ENCODE measurements at regions not wholly inside any gene's neighbourhood (a gene's known extent, or its start where the extent isn't known, plus 50 kb on each side); places are given as distances from the start of the nearest gene placed in this dataset.

DNA sequence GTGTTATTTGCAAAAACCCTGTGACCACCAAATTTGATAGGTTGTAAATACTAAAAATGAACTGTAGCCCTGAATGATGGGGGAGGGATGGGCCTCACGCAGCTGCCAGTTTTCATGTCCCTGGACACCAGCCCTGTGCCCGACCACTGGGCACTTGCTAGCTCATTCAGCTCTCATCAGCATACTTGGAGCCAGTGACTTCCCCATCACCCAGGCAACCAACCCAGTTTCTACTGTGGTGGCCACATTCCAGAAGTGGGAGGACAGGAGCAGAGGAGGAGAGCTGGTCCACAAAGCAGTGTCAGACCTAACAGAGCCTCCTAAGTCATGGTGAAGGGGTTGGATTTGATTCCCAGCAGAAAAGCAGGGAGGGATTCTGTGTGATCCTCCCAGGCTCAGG is 128.2 kb downstream of the CPEB2 start:
- DNase-seq (ENCODE audit: low read depth in 2 of 2): no peak

DNA sequence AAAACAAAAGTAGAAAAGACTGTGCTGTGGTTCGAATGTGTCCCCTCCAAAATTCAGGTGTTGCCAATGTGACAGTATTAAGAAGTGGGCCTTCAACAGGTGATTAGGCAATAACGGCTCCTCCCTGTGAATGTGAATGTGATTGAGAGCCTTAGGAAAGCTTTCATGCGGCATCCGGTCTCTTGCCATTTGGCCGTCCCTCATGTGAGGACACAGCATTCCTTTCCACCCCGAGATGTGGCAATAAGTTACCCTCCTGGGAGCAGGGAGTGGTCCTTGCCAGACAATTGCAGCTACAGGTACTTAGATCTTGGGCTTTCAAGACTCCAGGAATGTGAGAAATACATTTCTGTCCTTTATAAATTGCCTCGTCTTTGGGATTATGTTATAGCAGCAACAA is 129.3 kb downstream of the CPEB2 start:
- DNase-seq (ENCODE audit: low read depth in 2 of 2): no peak

DNA sequence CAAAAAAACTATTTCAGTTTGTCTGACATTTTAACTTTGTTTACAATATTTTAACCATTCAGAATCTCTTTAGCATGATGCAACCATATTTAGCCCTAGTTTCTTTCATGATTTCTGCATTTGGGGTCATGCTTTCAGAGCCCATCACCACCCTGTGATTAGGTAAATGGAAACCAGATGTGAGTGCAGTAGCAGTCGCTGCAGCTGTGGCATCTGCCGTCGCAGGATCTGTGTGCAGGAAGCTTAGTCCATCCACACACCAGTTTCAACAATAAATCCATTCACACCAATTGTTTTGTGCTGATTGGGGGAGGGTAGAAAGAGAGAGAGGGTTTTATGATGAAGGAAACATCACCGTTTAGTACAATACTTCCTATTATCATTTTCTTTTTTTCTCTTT is 130.5 kb downstream of the CPEB2 start:
- no peak for DNase-seq (ENCODE audit: low read depth in 2 of 2)

DNA sequence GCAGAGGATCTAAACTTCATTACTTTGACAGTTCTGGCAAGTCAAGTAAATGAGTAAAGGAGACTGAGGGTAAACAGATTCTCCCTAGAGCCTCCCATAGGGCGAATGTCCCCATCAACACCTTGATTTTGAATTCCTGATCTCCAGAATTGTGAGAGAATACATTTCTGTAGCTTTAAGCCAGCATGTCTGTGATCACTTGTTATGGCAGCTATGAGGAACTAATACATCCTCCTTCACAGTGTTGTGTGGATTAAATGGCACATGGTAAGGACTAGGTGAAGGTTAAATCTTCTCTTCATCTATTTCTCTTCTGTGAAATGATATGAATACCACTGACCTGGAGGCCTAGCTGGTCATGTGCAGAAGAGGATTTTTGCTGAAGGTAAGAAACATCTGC is 137.3 kb downstream of the CPEB2 start:
- DNase-seq (ENCODE audit: low read depth in 2 of 2): no peak

DNA sequence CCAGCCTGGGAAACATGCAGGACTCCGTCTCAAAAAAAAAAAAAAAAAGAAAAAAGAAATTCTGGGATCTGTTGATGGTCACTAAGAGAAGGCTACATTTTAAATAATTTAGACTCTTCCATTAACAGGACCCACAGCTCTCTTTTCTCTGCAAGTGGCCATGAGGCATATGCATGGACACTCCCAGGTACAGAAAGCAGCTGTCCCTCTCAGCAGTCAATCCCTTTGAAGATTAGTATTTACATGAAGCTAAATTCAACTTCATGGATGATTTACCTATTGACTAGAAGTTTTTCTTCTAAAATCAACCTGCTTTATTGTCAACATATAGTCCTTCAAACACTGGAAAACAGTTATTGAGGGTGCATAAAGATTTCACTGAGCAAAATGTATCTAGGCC is 139.9 kb downstream of the CPEB2 start:
- DNase-seq (ENCODE audit: low read depth in 2 of 2): no peak

DNA sequence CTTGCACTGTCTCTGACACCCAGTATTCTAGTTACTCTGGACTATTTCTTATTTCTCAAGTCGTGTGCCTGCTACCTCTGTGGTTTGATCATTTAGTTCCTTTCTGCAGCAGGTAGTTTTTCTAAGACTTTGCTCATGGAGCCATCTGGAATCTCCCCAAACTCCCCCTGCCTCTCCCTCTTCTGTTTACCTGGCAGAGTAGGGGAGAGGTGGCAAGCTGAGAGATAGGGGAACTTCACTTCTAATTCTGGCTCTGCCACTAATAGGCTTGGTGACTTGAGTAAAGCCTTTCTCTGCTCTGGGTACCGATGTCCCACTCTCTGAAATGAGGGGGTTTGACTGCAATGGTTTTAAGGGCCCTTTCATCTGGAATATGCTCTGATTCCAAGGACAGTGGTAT is 141.3 kb downstream of the CPEB2 start:
- DNase-seq (ENCODE audit: low read depth in 2 of 2): no peak

DNA sequence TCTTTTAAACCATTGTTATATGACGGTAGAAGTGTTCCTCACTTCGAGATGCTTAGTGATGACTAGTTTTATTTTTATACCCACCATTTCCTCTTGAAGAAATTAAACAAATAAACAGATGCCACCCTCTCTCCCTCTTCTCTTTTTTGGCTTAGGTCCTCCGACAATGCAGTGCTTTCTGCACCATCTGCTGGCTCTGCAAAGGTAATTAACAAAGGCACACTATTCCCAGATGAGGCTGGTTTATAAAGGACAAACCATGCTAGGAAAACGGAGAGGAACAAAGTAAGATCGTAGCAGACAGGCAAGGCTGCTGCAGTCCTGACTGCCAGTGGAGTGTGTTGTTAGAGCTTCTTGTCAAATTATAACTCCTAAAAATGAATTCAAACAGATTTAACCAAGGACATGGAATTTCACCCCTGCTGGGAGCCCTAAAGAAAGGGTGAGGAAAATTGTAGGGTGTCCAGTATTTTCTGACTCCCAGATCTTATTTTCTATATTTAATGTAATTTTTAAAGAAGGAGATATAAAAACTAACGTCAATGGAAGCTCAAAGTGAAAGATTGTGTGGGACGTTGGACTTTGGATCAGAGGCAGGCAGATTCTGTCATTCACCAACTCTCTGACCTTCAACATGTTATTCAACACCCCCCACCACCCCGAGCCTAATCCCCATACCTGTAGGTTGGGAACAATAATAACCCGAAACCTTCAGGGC is 142.1 kb downstream of the CPEB2 start:
- no peak for DNase-seq (ENCODE audit: low read depth in 2 of 2)

DNA sequence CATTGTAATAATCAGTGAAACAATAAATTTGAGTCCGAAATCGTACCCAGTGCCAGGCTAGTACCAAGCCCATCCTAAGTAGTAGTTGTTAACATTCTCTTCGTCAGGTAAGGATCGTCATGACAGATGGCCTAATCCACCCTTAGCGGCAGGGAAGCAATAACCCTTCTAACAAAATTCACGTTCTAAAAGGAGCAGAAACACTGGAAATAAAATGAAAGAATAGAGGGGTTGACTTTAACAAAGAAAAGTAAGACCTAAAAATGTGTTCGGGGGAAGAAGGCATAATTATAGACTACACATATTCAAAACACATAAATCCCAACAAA is 142.7 kb downstream of the CPEB2 start:
- no peak for DNase-seq (ENCODE audit: low read depth in 2 of 2)

DNA sequence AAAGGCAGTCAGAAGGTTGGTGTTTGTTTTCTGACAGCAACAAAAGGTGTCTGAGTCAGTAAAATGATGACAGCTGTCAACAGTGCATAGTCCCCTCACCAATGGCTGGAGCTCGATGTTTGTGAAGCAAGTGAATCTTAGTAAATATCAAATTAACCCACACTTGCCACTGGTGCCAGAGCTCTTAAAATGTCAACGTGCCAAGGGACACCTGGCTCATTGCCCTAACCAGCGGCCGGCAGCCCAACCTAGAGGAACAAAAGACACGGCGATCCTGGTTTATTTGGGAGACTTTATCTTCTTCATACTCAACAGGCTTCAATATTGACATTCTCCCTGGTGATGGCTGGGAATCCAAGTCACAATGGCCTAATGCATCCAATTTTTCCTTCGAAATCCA is 143.4 kb downstream of the CPEB2 start:
- DNase-seq (ENCODE audit: low read depth in 2 of 2): no peak

DNA sequence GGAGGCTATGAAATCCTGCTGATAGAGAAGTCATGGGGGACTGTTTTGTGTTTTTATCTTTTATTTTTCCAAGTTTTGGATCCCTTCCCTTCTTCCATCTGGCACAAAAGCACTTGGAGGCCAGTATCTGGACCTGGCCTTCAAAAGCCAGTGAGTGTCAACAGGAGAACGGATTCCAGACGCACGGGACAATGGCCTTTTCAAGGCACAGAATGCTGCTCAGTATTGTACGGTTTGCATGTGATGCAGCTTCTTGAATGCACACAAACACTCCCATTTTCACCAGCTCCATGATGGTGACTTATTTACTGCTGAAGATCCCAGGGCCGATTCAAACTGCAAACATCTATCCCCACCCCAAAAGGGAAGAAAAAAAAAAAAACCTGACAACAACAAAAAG is 145.4 kb downstream of the CPEB2 start:
- DNase-seq (ENCODE audit: low read depth in 2 of 2): no peak

DNA sequence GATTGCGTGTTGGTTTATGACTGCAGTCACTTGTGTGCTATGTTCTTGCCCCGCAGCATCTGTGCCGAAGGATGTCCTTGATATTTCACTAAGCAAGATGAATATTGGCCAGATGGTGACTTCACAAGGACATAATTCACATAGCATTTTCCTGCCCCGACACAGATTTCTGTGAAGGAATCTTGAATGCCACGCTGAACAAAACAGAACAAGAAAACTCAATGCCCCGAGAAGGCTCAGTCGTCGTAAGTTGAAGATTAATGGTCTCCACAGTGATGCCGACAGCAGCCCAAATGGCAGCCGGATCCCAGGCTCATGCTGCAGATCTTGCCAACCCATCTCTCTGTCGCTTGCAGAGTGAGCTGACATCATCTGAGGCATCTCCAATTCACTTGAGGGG is 145.9 kb downstream of the CPEB2 start:
- DNase-seq (ENCODE audit: low read depth in 2 of 2): no peak

DNA sequence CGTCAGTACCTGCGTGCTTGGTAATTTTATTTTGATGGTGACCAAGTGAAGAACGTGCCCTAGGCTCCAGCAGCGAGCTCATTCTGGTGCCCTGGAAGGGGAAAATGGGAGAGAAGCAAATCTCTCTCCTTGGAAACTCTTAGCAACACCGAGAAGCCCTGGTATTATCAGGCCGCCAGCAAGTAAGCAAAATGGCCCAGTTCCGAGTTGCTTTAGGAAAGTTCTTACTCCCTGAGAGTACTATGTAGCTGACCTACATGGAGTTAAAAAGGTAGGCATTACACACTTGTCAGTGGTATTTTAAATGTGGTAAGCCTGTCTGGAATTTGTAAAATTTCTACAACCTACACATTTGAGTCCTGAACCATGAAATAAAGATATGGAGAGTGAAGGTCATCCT is 146.4 kb downstream of the CPEB2 start:
- no peak for DNase-seq (ENCODE audit: low read depth in 2 of 2)

DNA sequence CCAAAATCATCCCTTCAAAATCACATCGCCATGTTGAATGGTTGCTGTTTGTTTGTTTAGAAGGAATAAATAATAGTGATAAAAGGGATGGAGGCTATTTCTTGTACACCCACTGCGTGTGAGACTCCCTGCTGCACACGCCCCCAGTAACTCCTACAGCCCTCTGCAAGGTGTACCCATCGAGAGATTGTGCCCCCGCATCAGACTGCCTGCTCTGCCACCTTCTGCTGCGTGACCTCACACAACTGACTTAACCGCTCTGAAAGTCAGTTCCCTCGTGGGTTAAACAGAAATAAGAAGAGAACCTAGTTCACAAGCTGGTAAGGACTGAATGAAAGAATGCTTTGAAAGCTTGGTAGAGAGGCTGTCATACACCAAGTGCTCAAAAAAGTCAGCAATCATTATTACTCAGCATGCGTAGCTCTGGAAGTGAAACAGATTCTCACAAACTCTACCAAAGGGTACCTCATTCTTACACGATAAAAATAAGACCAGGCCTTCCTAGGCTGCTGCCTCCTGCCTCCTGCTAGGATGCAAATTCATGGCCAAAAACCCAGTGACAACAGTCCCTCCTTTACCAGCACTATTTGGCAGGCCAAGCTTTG is 147.1 kb downstream of the CPEB2 start:
- DNase-seq (ENCODE audit: low read depth in 2 of 2): no peak

DNA sequence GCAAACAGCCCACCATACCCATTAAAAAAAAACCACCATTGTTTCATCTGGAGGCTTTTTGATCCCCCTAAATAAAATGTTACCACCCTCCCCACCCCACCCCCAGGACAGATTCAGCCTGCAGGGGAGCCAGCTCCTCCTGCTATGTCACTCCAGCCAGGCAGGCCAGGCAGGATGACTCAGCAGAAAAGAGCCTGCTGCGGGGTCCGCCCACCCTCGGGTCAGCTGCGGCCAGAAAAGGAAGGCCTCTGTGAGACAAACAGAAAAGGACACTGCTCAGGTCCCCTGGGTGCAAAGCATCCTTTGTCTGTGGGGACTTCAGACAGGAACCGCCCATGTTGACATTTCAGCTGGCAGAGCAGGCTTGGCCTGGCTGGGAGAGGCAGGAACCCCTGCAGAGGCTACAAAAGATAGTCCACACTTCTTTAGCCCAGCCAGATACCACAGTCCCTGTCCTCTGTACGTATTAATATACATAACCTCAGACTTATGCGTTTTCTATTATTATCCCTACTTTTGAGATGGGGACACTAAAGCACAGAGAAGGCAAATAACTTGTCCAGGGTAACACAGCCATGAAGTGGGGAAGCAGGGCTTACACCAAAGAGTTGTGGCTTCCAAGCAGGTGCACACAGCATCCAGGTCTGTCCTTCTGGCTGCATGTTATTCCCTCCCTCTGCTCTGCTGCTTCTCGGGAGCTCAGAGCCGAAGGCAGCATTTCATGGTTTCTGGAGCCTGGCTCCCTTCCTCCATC is 147.7 kb downstream of the CPEB2 start:
- DNase-seq (ENCODE audit: low read depth in 2 of 2): no peak

DNA sequence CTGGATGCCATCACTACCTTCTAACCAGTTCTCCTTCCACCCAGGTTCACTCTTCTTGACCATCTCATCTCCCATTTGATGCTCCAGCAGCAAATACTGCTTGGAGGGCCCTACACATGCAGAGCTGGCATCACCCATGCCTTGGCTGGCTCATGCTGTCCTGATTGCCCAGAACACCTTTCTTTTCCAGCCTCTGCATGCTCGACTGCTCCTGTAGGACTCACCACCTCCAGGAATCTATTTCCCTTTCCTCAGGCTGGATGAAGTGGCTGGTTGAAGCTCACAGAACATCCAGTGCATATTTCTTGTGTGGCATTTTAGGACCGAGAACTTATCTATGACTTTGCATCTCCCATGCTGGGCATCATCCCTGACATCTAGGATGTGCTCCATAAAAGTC is 148.3 kb downstream of the CPEB2 start:
- DNase-seq (ENCODE audit: low read depth in 2 of 2): no peak

DNA sequence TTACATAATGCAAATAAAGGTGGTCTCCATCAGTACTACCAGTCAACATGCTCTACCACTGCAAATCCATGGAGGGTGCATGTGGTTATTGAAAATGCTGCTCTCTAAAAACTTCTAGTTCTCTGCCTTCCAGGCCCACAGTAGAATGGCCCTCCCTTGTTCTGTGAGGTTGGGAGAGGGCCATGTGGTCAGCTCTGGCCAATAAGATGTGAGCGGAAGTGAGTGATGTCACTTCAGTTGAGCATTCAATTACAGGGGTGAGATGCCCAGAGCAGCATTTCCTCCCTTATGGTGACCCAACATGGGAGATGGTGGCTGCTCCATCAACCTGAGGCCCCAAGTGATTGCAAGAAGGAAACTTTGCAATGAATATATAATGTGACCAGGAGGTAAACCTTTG is 148.8 kb downstream of the CPEB2 start:
- no peak for DNase-seq (ENCODE audit: low read depth in 2 of 2)

DNA sequence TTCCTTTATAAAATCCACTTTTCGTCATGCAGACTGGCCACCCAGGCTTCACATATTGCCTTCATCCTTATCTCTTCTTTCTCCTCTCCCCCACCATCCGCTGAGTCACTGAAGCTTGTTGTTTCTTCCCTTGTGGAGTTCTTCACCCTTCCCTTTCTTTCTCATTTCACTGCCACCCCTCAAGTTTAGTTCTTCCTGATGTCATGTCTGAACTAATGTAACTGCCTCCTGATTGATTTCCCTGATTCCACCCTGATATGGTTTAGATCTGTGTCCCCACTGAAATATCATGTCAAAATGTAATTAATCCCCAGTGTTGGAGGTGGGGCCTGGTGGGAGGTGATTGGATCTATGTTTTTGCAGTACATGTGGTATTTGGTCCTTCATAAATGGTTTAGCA is 151.4 kb downstream of the CPEB2 start:
- no peak for DNase-seq (ENCODE audit: low read depth in 2 of 2)

DNA sequence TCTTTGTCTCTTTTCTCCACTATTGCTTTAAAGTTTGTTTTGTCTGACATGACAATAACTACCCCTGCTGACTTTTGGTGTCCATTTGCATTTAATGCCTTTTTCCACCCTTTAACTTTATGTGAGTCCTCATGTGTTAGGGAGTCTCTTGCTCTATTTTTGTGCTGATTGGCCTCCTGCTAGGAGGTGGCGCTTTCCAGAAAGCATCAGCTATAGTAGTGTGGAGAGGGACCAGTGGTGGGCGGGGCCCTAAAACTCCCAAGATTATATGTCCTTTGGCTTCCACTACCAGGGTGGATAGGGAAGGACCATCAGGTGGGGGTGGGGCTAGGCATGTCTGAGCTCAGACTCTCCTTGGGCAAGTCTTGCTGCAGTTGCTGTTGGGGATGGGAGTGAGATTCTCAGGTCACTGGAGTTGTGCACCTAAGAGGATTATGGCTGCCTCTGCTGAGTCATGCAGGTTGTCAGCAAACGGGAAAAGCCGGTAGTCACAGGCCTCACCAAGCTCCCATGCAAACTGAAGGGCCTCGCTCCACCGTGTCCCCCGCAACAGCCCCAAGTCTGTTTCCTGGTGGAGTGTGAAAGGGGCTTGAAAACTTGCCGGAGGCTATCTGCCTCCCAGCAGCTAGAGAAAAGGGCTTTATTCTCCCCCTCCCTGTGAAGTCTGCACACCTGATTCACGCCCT is 156.3 kb downstream of the CPEB2 start:
- DNase-seq (ENCODE audit: low read depth in 2 of 2): no peak

DNA sequence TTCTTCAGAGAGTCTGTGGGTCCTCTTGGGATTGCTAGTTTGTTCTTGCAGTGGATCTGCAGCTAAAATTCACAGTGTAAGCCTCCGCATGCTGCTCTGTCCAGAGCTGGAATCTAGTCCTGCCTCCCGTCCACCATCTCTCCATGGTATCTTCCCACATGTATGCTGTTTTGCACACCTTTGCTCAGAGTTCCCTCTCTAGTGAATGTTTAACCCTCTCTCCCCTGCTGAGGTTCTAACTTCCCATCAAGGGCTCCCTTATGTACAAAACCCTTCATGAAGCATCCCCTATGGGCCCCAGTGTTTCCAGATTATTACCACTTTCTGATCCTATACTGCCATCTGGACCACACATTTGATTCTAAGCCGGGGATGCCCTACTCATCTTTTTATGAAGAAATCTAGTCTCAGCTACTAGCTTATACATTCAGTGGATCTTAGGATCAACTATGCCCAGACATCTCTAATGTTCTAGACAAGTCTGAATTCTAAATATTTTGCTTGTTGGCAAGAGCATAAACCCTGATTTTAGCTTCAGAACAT is 157.3 kb downstream of the CPEB2 start:
- no peak for DNase-seq (ENCODE audit: low read depth in 2 of 2)

DNA sequence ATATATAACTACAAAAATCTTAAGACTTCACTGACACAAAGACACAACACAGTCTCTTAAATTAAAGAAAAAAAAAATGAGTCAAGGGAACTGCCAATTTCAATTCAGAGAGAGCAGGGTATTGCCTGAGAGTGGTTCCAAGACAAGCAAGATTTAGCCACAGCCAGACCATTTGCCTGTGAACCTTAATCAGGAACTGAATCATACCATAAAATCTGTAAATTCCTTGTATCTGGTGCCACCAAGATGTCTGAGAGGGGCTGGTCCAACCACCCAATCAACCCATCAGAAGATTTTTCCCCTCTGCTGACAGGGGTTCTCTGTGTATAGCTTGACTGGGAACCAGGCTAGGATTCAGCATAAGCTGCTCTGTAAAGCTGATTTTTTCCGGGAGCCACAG is 159.2 kb downstream of the CPEB2 start:
- no peak for DNase-seq (ENCODE audit: low read depth in 2 of 2)

DNA sequence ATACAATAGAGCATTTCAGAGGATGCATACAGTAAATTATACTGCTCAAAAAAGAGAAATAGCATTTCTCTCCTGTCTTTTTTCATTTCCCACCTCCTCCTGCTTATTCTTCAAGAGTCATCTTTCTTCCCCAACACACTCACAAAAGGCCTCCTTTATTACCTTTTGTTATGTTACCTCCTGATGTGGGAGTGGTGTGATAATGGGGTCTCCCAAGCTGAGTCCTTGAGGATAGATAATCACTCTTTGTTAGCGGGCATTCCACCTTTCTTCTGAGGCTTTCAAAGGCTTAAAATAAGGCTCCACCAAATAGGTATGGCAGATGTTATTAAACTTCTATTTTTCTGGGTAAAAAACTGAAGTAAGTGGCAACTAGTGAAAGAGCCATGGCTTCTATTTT is 159.8 kb downstream of the CPEB2 start:
- no peak for DNase-seq (ENCODE audit: low read depth in 2 of 2)

DNA sequence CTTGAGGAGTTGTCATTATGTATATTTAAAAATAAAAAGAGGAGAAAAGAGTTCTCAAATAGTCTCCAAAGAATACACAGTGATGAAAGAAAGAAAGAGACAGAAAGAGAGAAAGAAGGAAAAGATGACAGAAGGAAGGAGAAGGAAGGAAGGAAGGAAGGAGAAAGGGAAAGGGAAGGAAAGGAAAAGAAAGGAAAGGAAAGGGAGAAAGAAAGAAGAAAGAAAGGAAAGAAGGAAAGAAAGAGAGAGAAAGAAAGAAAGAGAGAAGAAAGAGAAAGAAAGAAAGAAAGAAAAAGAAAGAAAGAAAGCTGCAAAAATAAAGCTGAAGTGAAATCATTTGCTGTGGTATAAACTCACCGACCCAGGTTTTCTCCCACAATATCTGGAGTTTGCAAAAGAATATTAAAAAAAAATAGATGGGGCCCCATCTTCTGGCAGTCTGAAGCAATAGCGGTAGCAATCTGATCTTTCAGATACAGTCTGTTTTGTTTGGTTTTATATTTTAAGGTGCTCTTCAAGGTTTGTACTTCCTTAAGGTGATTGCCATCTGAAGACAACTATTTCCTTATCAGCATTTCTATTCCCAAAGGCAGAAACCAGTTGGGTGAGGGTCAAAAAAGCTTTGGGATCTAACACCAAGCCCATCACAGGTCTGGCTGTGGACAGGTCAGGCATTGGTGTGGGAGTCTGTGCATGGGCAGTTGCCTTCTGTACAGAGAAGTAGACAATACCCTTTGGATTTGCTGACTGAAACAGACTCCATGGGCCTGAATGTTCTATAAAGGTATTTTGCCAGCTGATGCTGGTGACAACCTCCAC is 160.4 kb downstream of the CPEB2 start:
- DNase-seq (ENCODE audit: low read depth in 2 of 2): no peak
